A172 (cell line): ENCODE measurements at regions not wholly inside any gene's neighbourhood (a gene's known extent, or its start where the extent isn't known, plus 50 kb on each side); places are given as distances from the start of the nearest gene placed in this dataset.

Experiments used
- DNase-seq: peaks from one replicate; pipeline ENCODE4 v3.0.0-alpha.2; 2015; ENCODE audit warnings: low spot score

GRCh38 chr3:162810776-162811175 is 1314.2 kb downstream of the OTOL1 start:
- no peak for DNase-seq

GRCh38 chr3:162842549-162843216 is 1346.1 kb downstream of the OTOL1 start:
- no peak for DNase-seq

- DNase-seq = no peak
Measured at GRCh38 chr3:162845918-162846317, 1349.3 kb downstream of the OTOL1 start.

GRCh38 chr3:162847511-162847910 is 1350.9 kb downstream of the OTOL1 start:
- DNase-seq = no peak

- DNase-seq = no peak
Measured at GRCh38 chr3:162863579-162863978, 1367.0 kb downstream of the OTOL1 start.

- peak; percentile 14 for DNase-seq
Measured at GRCh38 chr3:162865466-162865865, 1368.9 kb downstream of the OTOL1 start.

- DNase-seq = no peak
Measured at GRCh38 chr3:162879021-162879562, 1382.5 kb downstream of the OTOL1 start.

GRCh38 chr3:162884373-162884772 is 1387.8 kb downstream of the OTOL1 start:
- no peak for DNase-seq

- DNase-seq = no peak
Measured at GRCh38 chr3:162892921-162893793, 1396.5 kb downstream of the OTOL1 start.

- DNase-seq = no peak
Measured at GRCh38 chr3:162897291-162897690, 1400.7 kb downstream of the OTOL1 start.

GRCh38 chr3:162932503-162932902 is 1435.9 kb downstream of the OTOL1 start:
- no peak for DNase-seq

GRCh38 chr3:162933656-162934055 is 1437.0 kb downstream of the OTOL1 start:
- no peak for DNase-seq

- no peak for DNase-seq
Measured at GRCh38 chr3:162936706-162937105, 1440.1 kb downstream of the OTOL1 start.

- no peak for DNase-seq
Measured at GRCh38 chr3:162938083-162938482, 1441.5 kb downstream of the OTOL1 start.

- no peak for DNase-seq
Measured at GRCh38 chr3:162945626-162946025, 1449.0 kb downstream of the OTOL1 start.

GRCh38 chr3:162956711-162957110 is 1460.1 kb downstream of the OTOL1 start:
- no peak for DNase-seq

- DNase-seq = no peak
Measured at GRCh38 chr3:162960269-162960668, 1463.7 kb downstream of the OTOL1 start.

GRCh38 chr3:162970292-162970691 is 1473.7 kb downstream of the OTOL1 start:
- DNase-seq = no peak

- no peak for DNase-seq
Measured at GRCh38 chr3:162971715-162972114, 1475.1 kb downstream of the OTOL1 start.

- DNase-seq = no peak
Measured at GRCh38 chr3:162973428-162973917, 1476.9 kb downstream of the OTOL1 start.

- no peak for DNase-seq
Measured at GRCh38 chr3:162978136-162978535, 1481.5 kb downstream of the OTOL1 start.

GRCh38 chr3:162984746-162985145 is 1488.1 kb downstream of the OTOL1 start:
- DNase-seq = peak; percentile 74
